ENCODE measurements at regions not wholly inside any gene's neighbourhood (a gene's known extent, or its start where the extent isn't known, plus 50 kb on each side); places are given as distances from the start of the nearest gene placed in this dataset.

DNA sequence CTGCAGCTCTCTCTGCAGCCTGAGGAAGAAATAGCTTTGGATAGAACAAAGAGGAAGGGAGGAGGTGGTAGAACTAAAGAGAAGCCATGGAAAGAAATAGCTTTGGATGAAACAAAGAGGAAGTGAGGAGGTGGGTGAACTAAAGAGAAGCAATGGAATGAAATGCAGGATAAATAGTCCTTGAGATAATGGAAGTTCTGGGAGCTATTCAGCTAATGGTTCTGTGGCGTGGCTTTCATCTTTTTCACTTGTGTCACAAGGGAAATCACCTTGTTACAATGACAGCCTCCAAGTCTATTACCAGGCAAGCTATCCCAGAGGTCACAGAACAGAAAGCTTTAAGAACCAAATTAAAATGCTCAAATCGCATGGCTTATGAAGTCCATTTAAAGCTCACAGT is 141.3 kb upstream of the ARG1 start:
- H3K27ac ChIP-seq (ENCODE audit: low read length), result peak overlapping the region; percentile 59
- no peaks in the 10 kb centered on the region for H3K9me3 ChIP-seq (ENCODE audit: low read length)
- no peaks in the 10 kb centered on the region for H3K79me2 ChIP-seq (replicated peaks; ENCODE audit: insufficient read depth, low read length)
- no peaks in the 10 kb centered on the region for H4K20me1 ChIP-seq (ENCODE audit: insufficient read depth)
- no peaks in the 10 kb centered on the region for H3K27me3 ChIP-seq (ENCODE audit: insufficient read depth, low read depth, low read length)
- H3K9ac ChIP-seq (ENCODE audit: low read length), result no peak overlapping the region
- no peak overlapping the region for H2AFZ ChIP-seq (ENCODE audit: low read depth, low read length)
- TF ChIP-seq, protein P1, sequence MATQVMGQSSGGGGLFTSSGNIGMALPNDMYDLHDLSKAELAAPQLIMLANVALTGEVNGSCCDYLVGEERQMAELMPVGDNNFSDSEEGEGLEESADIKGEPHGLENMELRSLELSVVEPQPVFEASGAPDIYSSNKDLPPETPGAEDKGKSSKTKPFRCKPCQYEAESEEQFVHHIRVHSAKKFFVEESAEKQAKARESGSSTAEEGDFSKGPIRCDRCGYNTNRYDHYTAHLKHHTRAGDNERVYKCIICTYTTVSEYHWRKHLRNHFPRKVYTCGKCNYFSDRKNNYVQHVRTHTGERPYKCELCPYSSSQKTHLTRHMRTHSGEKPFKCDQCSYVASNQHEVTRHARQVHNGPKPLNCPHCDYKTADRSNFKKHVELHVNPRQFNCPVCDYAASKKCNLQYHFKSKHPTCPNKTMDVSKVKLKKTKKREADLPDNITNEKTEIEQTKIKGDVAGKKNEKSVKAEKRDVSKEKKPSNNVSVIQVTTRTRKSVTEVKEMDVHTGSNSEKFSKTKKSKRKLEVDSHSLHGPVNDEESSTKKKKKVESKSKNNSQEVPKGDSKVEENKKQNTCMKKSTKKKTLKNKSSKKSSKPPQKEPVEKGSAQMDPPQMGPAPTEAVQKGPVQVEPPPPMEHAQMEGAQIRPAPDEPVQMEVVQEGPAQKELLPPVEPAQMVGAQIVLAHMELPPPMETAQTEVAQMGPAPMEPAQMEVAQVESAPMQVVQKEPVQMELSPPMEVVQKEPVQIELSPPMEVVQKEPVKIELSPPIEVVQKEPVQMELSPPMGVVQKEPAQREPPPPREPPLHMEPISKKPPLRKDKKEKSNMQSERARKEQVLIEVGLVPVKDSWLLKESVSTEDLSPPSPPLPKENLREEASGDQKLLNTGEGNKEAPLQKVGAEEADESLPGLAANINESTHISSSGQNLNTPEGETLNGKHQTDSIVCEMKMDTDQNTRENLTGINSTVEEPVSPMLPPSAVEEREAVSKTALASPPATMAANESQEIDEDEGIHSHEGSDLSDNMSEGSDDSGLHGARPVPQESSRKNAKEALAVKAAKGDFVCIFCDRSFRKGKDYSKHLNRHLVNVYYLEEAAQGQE (IDR thresholded peaks at IDR 0.05; ENCODE audit: borderline replicate concordance), result peak; percentile 84
- TF ChIP-seq EP300 (conservative IDR thresholded peaks at IDR 0.05; ENCODE audit: poor library complexity, severe bottlenecking) (peak; percentile 39), POLR2AphosphoS5 (IDR thresholded peaks at IDR 0.05) (no peak), MXI1 (conservative IDR thresholded peaks at IDR 0.05; ENCODE audit: poor library complexity, severe bottlenecking) (no peak), SMC3 (conservative IDR thresholded peaks at IDR 0.05; ENCODE audit: poor library complexity) (no peak), TAF1 (IDR thresholded peaks at IDR 0.05; ENCODE audit: low read depth) (no peak), EZH2 (IDR thresholded peaks at IDR 0.05; ENCODE audit: borderline replicate concordance, insufficient read depth, low read length, poor library complexity, severe bottlenecking) (no peak), RAD21 (conservative IDR thresholded peaks at IDR 0.05) (peak; percentile 28)
- TF ChIP-seq, protein P2, sequence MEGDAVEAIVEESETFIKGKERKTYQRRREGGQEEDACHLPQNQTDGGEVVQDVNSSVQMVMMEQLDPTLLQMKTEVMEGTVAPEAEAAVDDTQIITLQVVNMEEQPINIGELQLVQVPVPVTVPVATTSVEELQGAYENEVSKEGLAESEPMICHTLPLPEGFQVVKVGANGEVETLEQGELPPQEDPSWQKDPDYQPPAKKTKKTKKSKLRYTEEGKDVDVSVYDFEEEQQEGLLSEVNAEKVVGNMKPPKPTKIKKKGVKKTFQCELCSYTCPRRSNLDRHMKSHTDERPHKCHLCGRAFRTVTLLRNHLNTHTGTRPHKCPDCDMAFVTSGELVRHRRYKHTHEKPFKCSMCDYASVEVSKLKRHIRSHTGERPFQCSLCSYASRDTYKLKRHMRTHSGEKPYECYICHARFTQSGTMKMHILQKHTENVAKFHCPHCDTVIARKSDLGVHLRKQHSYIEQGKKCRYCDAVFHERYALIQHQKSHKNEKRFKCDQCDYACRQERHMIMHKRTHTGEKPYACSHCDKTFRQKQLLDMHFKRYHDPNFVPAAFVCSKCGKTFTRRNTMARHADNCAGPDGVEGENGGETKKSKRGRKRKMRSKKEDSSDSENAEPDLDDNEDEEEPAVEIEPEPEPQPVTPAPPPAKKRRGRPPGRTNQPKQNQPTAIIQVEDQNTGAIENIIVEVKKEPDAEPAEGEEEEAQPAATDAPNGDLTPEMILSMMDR (IDR thresholded peaks at IDR 0.05; ENCODE audit: poor library complexity, severe bottlenecking), result peak; percentile 35
- no peak overlapping the region for H3K4me2 ChIP-seq (ENCODE audit: low read length)
- peak overlapping the region; percentile 21 for H3K4me3 ChIP-seq (ENCODE audit: low read length)
- H3F3A ChIP-seq (ENCODE audit: insufficient read depth, low read length, poor library complexity, severe bottlenecking), result no peaks in the 10 kb centered on the region
- H3K9me2 ChIP-seq (ENCODE audit: insufficient read depth, low read length), result no peaks in the 10 kb centered on the region
- H3K36me3 ChIP-seq (ENCODE audit: insufficient read depth, low read length), result no peaks in the 10 kb centered on the region

DNA sequence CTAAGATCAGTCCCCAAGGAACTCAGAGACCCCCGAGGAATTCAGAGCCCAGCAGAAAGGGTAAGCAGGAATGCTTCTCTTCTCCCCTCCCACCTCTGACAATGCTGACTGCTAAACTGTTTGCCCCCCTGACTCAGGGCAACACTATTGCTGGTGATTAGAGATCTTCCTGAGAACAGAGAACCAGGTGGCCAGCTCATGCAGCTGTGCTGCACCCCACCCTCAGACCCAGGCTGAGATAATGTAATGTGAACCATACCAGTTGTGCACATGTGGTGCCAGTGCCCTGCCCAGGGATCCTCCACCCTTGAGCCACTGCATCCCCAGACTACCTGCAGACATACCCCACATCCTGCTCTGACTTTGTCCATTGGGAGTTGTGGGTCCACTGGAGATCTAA is 139.1 kb upstream of the ARG1 start:
- Histone ChIP-seq H4K20me1 (ENCODE audit: insufficient read depth) (no peaks in the 10 kb centered on the region), H3K27ac (ENCODE audit: low read length) (no peak overlapping the region), H2AFZ (ENCODE audit: low read depth, low read length) (no peak overlapping the region), H3K36me3 (ENCODE audit: insufficient read depth, low read length) (no peaks in the 10 kb centered on the region), H3K9me2 (ENCODE audit: insufficient read depth, low read length) (no peaks in the 10 kb centered on the region), H3K79me2 (replicated peaks; ENCODE audit: insufficient read depth, low read length) (no peaks in the 10 kb centered on the region), H3K4me3 (ENCODE audit: low read length) (no peak overlapping the region), H3K4me2 (ENCODE audit: low read length) (no peak overlapping the region), H3F3A (ENCODE audit: insufficient read depth, low read length, poor library complexity, severe bottlenecking) (no peaks in the 10 kb centered on the region), H3K9ac (ENCODE audit: low read length) (no peak overlapping the region), H3K9me3 (ENCODE audit: low read length) (peaks cover 4% of the 10 kb centered on the region), H3K27me3 (ENCODE audit: insufficient read depth, low read depth, low read length) (no peaks in the 10 kb centered on the region)
- TF ChIP-seq TAF1 (IDR thresholded peaks at IDR 0.05; ENCODE audit: low read depth), result no peak
- TF ChIP-seq RAD21 (conservative IDR thresholded peaks at IDR 0.05), result no peak
- TF ChIP-seq SMC3 (conservative IDR thresholded peaks at IDR 0.05; ENCODE audit: poor library complexity), result no peak
- no peak for TF ChIP-seq MXI1 (conservative IDR thresholded peaks at IDR 0.05; ENCODE audit: poor library complexity, severe bottlenecking)
- TF ChIP-seq EP300 (conservative IDR thresholded peaks at IDR 0.05; ENCODE audit: poor library complexity, severe bottlenecking), result no peak
- no peak for TF ChIP-seq EZH2 (IDR thresholded peaks at IDR 0.05; ENCODE audit: borderline replicate concordance, insufficient read depth, low read length, poor library complexity, severe bottlenecking)
- TF ChIP-seq, protein P2 (IDR thresholded peaks at IDR 0.05; ENCODE audit: poor library complexity, severe bottlenecking), result no peak
- TF ChIP-seq, protein P1 (IDR thresholded peaks at IDR 0.05; ENCODE audit: borderline replicate concordance), result no peak
- no peak for TF ChIP-seq POLR2AphosphoS5 (IDR thresholded peaks at IDR 0.05)

Data from neural cell (in vitro differentiated cells).